OCI-LY7 (cell line): ENCODE measurements at regions not wholly inside any gene's neighbourhood (a gene's known extent, or its start where the extent isn't known, plus 50 kb on each side); places are given as distances from the start of the nearest gene placed in this dataset.

Source experiments
- BruUV-seq: library from RNA; stranded (reverse); fragments of 400-500 nt; replicated peaks from 2 replicates; lab custom pipeline; 2021; lab: Mats Ljungman, UMichigan
- CTCF ChIA-PET: fragments of 300-600 bp; sonication (Branson Sonifier 250); formaldehyde crosslinking; loops from one replicate; lab custom pipeline; 2022; ENCODE audit warnings: antibody characterized with exemption; ENCODE audit not compliant: unreplicated experiment; lab: Charles Lee
- POLR2A ChIA-PET: fragments of 300-600 bp; sonication (Branson Sonifier 250); formaldehyde crosslinking; loops from one replicate; lab custom pipeline; 2022; ENCODE audit warnings: antibody characterized with exemption; lab: Charles Lee
- DNase-seq: peaks from one replicate; pipeline ENCODE4 v3.0.0-alpha.2; 2015; ENCODE audit warnings: low spot score
- H2AFZ ChIP-seq: fragments of 200-600 bp; sonication (generic), shearing (Covaris generic); 2 replicates; pipeline ENCODE4 v1.6.1; 2014; ENCODE audit warnings: mild to moderate bottlenecking, antibody characterized with exemption, low read length, moderate library complexity
- H3K27ac ChIP-seq: fragments of 200-600 bp; sonication (generic); 2 replicates; pipeline ENCODE4 v1.5.1; 2014; ENCODE audit warnings: mixed run types, low read depth, mild to moderate bottlenecking, moderate library complexity, low read length, inconsistent platforms; ENCODE audit not compliant: poor library complexity, severe bottlenecking
- H3K36me3 ChIP-seq: fragments of 200-600 bp; sonication (generic); 2 replicates; pipeline ENCODE4 v1.6.1; 2014; ENCODE audit warnings: mild to moderate bottlenecking, antibody characterized with exemption, low read length, moderate library complexity, mixed read lengths; ENCODE audit not compliant: insufficient read depth
- H3K4me1 ChIP-seq: fragments of 200-600 bp; sonication (generic); 2 replicates; pipeline ENCODE4 v1.5.1; 2014; ENCODE audit warnings: mild to moderate bottlenecking, low read length; ENCODE audit not compliant: insufficient read depth, poor library complexity, severe bottlenecking
- H3K4me2 ChIP-seq: fragments of 200-600 bp; sonication (generic); 2 replicates; pipeline ENCODE4 v1.6.1; 2014; ENCODE audit warnings: mild to moderate bottlenecking, low read length
- H3K4me3 ChIP-seq: fragments of 200-600 bp; sonication (generic); 2 replicates; pipeline ENCODE4 v1.5.1; 2014; ENCODE audit warnings: mild to moderate bottlenecking, low read depth, low read length; ENCODE audit not compliant: poor library complexity, severe bottlenecking
- H3K79me2 ChIP-seq: fragments of 200-600 bp; sonication (generic); 2 replicates; pipeline ENCODE4 v1.6.1; 2016; ENCODE audit warnings: low read depth, mild to moderate bottlenecking, low read length, moderate library complexity, mixed read lengths; ENCODE audit not compliant: insufficient read depth
- H3K9me2 ChIP-seq: fragments of 200-600 bp; sonication (generic); 2 replicates; pipeline ENCODE4 v1.6.1; 2016; ENCODE audit warnings: mild to moderate bottlenecking, low read length, mixed read lengths; ENCODE audit not compliant: insufficient read depth
- H3K9me3 ChIP-seq: fragments of 200-600 bp; sonication (generic); 2 replicates; pipeline ENCODE4 v1.6.1; 2014; ENCODE audit warnings: mild to moderate bottlenecking, mixed run types, low read length, mixed read lengths
- H4K20me1 ChIP-seq: fragments of 200-600 bp; sonication (generic); 2 replicates; pipeline ENCODE4 v1.6.1; 2014; ENCODE audit warnings: mild to moderate bottlenecking, antibody characterized with exemption, low read length, moderate library complexity, mixed read lengths; ENCODE audit not compliant: insufficient read depth
- CTCF ChIP-seq: fragments of 200-600 bp; sonication (generic); conservative IDR thresholded peaks from 2 replicates; pipeline ENCODE4 v1.5.1; 2014; ENCODE audit warnings: mild to moderate bottlenecking, antibody characterized with exemption, low read length, moderate library complexity, mixed read lengths
- EZH2phosphoT487 ChIP-seq: fragments of 200-600 bp; sonication (generic); IDR thresholded peaks from 2 replicates; pipeline ENCODE4 v1.6.1; 2018; ENCODE audit warnings: low read depth, borderline replicate concordance, mild to moderate bottlenecking, mixed run types, antibody characterized with exemption, low read length, moderate library complexity, mixed read lengths
- intact Hi-C: fragments of 100-400 bp; cut with micrococcal nuclease; formaldehyde crosslinking; loops from one replicate; pipeline ENCODE4 v1.10.0; 2022; ENCODE audit not compliant: unreplicated experiment

GRCh38 chr7:126185959-126186580 is 1066.7 kb downstream of the GRM8 start:
- TF ChIP-seq EZH2phosphoT487 (no peak), CTCF (no peak)
- no peaks in the 10 kb centered on the region for H4K20me1 ChIP-seq
- BruUV-seq: no TSS peak
- no peak for DNase-seq
- H3K79me2 ChIP-seq: no peaks in the 10 kb centered on the region
- H3K9me3 ChIP-seq: no peaks in the 10 kb centered on the region
- ChIA-PET POLR2A (no interaction called here), CTCF (no interaction called here)
- H3K4me3 ChIP-seq: no peak overlapping the region
- no peaks in the 10 kb centered on the region for H3K4me1 ChIP-seq
- no peaks in the 10 kb centered on the region for H3K36me3 ChIP-seq
- no peak overlapping the region for H3K27ac ChIP-seq
- intact Hi-C loops: no loop called here
- H2AFZ ChIP-seq: no peak overlapping the region
- H3K4me2 ChIP-seq: no peak overlapping the region
- no peaks in the 10 kb centered on the region for H3K9me2 ChIP-seq

GRCh38 chr7:126179916-126180315 is 1072.8 kb downstream of the GRM8 start:
- POLR2A ChIA-PET: no interaction called here
- CTCF ChIA-PET: no interaction called here
- H3K36me3 ChIP-seq: no peaks in the 10 kb centered on the region

More at GRCh38 chr7:126179916-126180315, 1072.8 kb downstream of the GRM8 start:
- no peak for DNase-seq
- H3K4me3 ChIP-seq: no peak overlapping the region
- BruUV-seq: no TSS peak
- no peak overlapping the region for H2AFZ ChIP-seq
- no peaks in the 10 kb centered on the region for H3K4me1 ChIP-seq
- no peaks in the 10 kb centered on the region for H4K20me1 ChIP-seq
- no peaks in the 10 kb centered on the region for H3K9me3 ChIP-seq
- intact Hi-C loops: no loop called here
- no peak overlapping the region for H3K27ac ChIP-seq
- TF ChIP-seq EZH2phosphoT487 (no peak), CTCF (no peak)
- no peaks in the 10 kb centered on the region for H3K9me2 ChIP-seq
- no peaks in the 10 kb centered on the region for H3K79me2 ChIP-seq
- no peak overlapping the region for H3K4me2 ChIP-seq
